ENCODE measurements at regions not wholly inside any gene's neighbourhood (a gene's known extent, or its start where the extent isn't known, plus 50 kb on each side); places are given as distances from the start of the nearest gene placed in this dataset.
"Not testable (repeated sequence)": the region's sequence is repeated elsewhere in the genome, so short reads cannot be mapped to it uniquely, and the experiment has no call there.

DNA sequence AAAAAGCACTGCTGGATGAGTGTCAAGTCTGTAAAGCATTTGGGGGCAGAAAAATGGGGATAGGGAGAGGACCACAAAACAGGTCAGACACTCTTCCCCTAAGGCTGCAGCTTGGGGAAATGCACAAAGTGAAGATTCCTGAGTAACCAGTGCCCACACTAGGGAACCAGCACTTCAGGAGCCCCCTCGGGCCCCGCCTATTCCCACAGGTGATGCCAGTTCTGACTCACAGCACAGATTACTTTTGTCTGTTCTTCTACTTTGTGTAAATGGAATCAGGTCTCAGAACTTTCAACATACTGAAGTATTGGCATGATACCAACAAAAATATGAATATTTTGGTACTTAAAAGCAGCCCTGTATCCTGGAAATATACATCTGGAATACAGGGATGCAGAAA is 112.5 kb downstream of the ADRA2C start:
- DNase-seq (ENCODE audit: low read depth) = no peak

DNA sequence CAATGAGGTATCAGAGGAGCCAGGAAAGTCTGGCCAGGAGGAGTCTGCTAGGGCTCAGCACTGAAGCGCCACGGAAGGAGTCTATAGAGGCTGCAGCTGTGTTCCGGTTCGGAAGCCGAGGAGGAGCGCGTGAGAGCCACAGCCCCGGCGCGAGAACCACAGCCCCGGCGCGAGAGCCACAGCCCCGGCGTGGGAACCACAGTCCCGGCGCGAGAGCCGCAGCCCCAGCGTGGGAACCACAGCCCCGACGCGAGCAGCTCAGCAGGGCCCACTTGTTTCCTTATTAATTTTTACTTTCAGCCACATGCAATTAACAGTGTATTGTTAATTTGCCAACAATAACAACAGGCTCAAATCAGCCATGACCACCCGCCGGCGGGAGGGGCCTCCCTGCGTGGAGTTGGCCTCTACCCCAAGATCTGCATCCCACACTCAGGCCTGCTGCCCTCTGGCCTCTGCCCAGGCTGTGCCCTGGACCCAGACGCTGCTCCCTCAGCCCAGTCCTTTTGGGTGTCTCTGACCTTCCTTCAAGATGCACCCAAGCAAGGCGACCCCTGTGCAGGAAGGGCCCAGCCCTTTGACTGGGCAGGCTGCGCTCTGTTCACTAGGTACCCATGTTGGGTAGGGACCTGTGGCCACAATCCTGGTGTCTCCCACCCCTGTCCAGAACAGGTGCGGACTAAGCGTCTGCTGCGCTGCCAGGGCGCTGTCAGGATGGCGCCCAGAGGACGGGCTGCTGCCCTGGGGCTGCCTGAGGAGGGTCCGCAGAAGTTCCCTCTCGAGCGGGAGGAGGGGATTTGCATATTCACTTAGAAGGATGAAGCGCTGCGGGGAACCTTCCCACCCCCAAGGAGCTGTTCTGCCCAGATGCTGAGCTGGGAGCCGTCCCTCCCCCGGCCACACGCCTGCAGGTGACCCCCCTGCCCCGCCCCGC is 113.8 kb downstream of the ADRA2C start:
- DNase-seq (ENCODE audit: low read depth) = no peak

DNA sequence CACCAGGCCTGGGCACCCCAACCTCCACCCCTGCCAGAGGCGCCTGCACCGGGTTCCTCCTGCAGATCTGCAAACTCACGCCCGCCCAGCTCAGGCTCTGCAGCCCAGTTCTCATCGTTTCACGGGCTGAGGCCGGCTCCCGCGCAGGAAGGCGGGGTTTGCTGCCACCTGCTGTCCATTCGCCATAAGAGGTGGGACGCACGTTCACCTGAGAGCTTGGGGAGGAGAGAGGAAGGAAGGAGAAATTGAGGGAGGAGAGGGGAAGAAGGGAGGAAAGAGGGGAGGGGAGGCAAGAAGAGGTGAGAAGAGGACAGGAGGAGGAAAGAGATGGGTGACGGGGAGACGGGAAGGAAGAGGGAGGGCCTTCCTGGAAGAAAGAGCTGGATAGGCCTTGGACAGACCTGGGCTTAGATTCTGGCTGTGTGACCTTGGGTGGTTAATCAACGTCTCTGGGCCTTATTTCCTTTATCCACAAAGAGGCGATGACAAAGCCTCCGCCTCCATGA is 114.5 kb downstream of the ADRA2C start:
- DNase-seq (ENCODE audit: low read depth) = peak; percentile 47

DNA sequence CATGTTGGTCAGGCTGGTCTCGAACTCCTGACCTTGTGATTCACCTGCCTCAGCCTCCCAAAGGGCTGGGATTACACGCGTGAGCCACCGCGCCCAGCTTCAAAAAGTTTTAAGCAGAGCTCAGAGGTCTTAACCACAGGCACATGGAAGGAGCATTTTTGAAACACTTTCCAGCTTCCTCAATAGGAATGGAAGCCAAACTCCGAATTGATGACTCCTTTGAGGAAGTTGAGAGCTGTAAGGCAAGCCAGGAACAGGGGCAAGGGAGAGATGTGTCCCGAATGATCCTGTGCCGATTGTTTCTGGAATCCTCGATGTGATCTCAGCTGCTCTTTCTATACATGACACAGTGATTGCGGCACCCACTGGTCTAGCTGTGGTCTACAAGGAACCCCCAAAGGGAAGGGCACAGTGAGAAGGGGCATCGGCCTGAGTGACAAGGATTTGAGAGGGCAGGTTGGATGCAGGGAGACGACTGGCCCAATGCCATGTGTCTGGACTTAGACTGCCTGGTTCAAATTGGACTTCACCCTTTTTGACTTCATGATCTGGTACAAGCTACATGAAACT is 116.2 kb downstream of the ADRA2C start:
- not testable (repeated sequence) for DNase-seq (ENCODE audit: low read depth)

DNA sequence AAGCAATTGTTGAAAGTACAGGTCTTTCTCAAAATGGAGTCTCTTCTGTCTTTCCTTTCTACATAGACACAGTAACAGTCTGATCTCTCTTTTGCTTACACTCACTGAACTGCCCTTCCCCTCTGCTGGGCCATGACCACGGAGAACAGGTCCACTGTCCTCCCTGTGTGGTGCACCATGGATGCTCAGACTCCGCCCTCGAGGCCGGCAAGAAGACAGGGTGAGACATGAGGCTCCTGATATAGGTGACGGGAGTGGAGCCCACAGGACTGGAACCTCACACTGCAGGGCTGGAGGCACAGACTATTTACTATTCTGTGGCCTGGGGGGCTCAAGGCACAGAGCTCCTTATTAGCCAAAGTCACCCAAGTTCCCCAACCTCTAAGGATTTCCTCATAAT is 118.1 kb downstream of the ADRA2C start:
- DNase-seq (ENCODE audit: low read depth) = not testable (repeated sequence)

DNA sequence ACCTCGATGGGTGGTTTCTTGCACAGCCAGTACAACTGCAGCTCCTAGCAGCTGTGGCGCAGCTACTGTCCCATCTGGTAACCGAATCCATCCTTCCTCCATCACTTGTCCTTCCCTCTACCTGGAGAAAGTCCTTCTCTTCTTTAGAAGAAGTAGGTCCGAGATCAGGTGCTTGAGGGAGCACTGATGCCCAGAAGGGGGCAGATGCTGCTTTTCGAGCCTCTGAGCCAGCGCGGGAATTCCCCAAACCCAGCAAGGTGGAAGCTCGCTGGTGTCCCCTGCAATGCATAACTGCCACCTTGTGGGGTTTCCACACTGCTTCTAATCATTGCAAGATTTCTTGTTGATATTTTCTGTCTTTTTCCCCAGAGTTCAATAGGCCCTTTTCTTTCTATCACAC is 127.4 kb downstream of the ADRA2C start:
- DNase-seq (ENCODE audit: low read depth) = not testable (repeated sequence)

DNA sequence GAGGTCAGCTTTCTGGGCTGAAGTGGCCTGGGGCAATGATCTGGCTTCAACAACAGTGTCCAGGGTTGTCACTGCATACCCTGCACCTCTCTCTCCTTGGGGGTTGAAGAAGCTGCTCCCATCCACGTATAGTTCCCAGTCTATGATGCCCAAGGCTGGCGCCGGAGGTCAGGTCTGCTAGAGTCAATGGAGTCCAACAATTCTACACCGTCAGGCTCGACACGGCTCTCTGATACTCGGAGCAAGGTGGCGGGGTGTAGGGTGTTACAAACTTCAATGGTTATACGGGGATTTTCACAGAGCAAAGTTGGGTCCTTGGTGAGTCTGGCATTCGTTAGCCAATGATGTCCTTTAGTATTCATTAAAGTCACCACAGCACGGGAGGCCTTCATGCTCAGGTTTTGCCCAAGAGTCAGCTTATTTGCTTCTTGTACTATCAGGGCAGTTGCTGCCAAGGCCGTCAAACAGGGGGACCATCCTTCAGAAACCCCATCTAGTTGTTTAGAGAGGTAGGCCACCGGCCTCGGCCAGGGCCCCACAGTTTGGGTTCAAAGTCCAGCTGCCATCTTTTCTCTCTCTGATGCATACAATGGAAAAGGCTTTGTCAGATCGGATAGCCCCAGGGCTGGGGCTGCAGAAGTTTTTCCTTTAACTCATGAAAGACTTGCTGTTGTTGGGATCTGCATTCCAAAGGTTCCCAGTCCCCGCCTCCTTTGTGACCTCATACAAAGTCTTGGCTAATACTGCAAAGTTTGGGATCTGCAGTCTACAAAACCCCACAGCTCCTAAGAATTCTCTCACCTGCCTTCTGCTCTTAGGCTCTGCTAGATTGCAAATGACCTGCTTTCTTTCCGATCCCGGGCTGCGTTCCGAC is 128.1 kb downstream of the ADRA2C start:
- not testable (repeated sequence) for DNase-seq (ENCODE audit: low read depth)

DNA sequence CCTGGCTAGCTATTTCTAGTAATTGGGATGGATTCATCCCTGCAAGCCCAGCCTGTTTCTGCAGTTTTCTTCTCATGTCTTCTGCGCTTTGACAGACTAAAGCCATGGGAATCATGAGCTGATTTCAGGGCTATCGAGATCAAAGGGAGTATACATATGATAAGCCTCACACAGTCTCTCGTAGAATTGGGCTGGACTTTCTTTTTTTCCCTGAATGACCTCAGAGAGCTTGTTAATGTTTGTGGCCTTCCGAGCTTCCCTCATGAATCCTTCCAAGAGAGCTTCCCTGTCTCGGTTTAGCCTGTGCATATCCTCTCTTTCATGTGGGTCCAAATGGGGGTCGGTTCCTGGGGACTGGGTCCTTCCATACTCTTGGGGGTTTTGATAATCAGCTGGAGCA is 130.3 kb downstream of the ADRA2C start:
- DNase-seq (ENCODE audit: low read depth) = no peak

DNA sequence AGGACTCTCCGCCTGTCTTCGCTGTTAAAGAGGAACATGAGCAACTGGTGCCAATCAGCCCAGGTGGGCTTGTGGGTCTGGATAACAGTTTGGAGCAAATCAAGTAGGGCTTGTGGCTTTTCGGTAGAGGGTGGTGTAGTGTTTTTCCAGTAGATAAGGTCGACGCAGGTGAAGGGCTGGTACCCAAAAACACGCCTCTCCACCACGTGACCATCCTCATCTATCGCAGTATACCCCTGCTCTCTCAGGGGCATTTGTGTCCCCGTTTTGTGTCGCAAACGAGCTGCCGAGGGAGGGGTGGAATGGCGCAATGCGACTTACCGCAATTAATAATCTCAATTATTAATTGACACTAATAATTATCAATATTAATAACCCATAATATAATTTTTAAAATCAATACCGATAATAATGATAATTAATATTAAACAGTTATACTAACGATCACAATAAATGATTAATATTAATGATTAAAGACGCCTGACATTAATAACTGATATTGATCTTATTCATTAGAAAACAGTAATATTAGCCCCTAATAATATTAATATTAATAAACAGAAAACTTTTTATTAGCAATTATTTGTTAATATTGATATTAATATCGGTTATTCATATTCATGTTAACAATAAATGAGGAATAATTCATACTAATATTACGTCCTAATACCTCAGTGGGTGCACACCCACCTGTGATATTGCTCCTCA is 130.8 kb downstream of the ADRA2C start:
- DNase-seq (ENCODE audit: low read depth) = not testable (repeated sequence)

DNA sequence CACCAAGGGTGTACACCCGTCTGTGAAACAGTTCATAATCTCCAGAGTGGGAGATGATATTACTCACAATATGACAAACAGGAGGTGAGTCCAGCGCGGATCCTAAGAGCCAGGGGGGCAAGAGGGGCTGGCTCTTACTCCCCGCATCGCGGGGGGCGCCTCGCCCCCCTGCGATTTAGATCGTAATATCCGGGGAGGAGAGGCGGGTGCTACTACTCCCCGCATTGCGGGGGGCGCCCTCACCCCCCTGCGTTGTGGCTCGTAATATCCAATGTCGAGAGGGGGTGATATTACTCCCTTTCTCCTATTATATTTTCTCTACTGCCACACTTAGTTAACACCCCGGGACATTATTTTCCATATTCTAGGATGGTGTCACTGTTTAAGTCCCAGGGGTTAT is 131.9 kb downstream of the ADRA2C start:
- DNase-seq (ENCODE audit: low read depth) = no peak

DNA sequence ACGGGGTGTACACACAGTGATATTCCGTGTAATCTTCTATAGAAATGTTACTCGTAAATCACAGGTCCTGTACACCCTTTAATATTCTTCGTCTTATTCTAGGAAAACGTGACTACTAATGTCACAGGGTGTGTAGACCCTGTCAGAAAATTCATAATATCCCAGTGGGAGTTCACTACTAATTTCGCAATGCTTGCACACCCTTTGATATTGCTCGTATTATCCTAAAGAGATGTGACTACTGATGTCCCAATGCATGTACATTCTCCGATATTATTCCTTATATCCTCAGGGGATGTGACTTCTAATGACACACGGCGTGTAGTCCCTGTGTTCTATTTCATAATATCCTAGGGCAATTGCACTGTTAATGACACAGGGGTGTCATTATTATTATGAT is 132.7 kb downstream of the ADRA2C start:
- DNase-seq (ENCODE audit: low read depth) = not testable (repeated sequence)

DNA sequence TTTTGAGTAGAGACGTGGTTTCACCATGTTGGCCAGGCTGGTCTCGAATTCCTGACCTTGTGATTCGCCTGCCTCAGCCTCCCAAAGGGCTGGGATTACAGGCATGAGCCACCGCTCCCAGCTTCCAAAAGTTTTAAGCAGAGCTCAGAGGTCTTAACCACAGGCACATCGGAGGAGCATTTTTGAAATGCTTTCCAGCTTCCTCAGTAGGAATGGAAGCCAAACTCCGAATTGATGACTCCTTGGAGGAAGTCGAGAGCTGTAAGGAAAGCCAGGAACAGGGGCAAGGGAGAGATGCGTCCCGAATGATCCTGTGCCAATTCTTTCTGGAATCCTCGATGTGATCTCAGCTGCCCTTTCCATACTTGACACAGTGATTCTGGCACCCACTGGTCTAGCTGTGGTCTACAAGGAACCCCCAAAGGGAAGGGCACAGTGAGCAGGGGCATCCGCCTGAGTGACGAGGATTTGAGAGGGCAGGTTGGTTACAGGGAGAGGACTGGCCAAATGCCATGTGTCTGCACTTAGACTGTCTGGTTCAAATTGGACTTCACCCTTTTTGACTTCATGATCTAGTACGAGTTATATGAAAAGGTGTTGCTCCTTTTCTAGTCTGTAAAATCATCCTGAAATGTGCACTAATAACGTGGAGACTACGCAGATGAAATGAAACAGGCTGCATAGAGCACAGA is 138.2 kb downstream of the ADRA2C start:
- DNase-seq (ENCODE audit: low read depth) = peak; percentile 4

DNA sequence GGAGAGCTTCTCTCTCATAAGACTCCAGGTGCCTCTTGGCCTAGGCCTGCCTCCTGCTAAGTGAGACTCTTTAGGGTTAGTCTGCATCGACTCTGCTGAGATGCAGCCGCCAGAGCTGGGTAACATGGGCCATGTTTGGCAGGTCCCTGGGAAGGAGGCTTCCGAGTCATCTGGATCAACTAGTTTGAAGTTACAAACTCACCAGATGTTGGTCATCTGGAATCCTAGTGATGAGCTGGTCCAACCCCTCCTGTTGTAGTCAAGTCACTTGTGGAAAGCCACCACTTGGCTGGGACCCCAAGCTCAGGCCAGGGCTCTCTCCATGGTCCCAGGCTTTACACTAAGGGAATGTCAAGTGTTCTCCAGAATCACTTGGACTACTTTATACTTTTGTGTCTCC is 143.4 kb downstream of the ADRA2C start:
- not testable (repeated sequence) for DNase-seq (ENCODE audit: low read depth)

DNA sequence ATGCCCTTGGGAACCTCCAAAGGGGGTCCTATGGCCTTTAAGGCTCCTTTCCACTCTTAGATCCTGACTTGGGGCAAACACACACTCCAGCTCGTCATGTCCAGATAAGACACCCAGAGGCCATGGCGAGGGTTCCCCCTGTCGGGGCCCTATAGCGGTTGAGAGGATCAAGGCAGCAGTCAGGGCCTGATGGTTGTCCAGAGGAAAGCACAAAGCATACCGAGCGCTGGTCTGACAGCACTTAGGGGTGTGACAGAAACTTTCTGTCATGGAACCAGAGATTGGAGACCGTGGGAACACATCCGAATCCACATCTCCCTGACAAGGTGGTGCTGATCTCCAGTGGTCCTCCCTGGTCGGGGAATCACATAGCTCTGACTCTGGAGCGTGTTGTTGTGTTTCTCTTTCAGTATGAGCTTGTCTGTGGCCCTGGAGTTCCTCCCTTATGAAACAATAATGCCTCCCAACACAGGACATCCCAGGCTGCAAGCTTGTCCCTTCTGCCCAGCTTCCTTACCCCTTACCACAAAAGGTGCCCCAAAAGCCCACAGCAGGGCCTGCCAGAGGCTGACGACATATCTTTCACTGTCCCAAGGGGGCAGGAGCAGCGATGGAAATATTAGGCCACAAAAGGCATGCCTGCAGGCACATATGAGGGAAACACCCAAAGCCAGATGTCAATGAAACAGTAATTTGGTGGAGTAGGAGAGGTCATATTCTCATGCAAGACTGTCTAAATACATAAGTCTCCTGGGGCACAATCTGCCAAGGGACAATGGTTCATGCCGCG is 144.2 kb downstream of the ADRA2C start:
- not testable (repeated sequence) for DNase-seq (ENCODE audit: low read depth)

DNA sequence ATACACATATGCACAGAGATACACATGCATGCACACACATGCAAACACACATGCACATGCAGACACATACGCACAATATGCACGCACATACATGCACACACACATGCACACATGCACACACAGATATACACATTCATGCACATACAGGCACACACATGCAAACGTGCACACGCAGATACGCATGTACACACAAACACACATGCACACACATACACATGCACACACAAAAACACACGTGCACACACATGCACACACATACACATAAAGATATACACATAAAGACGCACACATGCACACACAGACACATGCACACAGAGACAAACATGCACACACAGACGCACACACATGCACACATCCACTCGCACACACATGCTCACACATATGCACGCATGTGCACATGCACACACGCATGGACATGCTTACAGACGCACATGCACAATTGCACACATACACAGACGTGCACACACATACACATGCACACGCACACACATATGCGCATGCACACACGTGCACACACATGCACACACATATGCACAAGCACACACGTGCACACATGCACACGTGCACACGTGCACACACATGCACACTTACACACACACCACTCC is 145.2 kb downstream of the ADRA2C start:
- no peak for DNase-seq (ENCODE audit: low read depth)

DNA sequence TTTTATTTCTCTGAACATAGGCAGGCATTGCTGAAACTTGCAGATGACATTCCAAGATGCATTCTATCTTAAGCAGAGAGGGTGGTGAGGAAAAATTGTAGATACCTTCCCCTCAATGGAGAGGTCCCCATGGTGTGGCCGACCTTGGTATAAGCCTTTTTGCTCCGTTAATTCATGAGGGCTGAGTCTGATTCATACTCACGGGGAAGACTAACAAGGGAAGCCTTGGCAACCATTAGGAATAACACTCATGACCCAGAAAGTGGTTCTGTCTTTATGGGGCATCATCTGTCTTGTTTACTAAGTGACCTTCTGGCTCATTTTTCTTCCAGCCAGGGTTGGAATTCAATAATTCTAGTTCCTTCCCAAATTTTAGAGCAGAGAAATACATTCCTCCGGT is 148.3 kb downstream of the ADRA2C start:
- not testable (repeated sequence) for DNase-seq (ENCODE audit: low read depth)

DNA sequence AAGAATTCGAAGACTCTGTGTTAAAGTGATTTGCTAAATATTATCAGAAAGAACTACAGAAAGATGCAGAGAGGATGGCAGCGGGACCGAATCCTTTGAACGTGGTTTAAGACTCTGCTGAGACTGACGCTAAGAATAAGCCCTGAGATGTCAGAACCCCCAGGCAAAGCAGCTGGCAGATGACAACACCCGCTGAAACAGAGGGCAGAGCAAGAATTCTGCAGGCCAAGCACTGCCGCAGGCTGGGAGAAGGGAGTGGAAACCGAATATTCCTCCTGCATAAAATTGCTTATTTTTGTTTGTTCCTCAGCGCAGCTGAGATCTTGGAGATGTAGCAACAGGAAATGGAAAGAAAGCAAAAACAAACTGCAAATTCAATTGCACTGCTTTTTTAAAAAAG is 153.3 kb downstream of the ADRA2C start:
- DNase-seq (ENCODE audit: low read depth) = not testable (repeated sequence)

DNA sequence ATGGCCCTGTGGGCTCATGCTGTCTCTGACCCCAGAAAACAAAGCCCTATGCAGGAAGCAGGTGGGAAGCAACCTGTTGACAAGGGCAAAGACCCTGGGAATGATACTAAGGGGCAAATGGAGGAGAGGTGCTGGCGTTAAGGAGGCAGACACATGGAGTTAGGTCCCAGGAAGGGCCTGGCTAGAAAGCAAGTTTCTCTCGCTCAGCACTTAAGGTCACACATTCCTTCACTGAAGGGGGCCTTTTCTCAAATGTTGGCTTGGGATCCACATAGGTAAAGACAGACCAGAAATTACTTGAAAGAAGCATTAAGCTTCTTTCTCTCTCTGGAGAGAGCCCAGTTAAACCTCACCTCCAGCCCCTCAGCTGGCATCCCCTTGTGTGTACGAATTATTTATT is 155.7 kb downstream of the ADRA2C start:
- DNase-seq (ENCODE audit: low read depth) = not testable (repeated sequence)

DNA sequence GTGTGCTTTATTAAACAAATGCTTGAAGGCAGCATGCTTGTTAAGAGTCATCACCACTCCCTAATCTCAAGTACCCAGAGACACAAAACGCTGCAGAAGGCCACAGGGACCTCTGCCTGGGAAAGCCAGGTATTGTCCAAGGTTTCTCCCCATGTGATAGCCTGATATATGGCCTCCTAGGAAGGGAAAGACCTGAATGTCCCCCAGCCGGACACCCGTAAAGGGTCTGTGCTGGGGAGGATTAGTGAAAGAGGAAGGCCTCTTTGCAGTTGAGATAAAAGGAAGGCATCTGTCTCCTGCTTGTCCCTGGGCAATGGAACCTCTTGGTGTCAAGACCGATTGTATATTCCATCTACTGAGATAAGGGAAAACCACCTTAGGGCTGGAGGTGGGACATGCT is 159.7 kb downstream of the ADRA2C start:
- DNase-seq (ENCODE audit: low read depth) = not testable (repeated sequence)
